Naive thymus-derived CD4-positive, alpha-beta T cell (primary cell): ENCODE measurements at regions not wholly inside any gene's neighbourhood (a gene's known extent, or its start where the extent isn't known, plus 50 kb on each side); places are given as distances from the start of the nearest gene placed in this dataset.
"Not testable (repeated sequence)": the region's sequence is repeated elsewhere in the genome, so short reads cannot be mapped to it uniquely, and the experiment has no call there.

Experiments used
- ATAC-seq: fragments of 150-1000 bp; cut with Tn5 transposase; 2 replicates; pipeline ENCODE4 v1.10.0; 2021; ENCODE audit warnings: mild to moderate bottlenecking, moderate library complexity
- CTCF ChIA-PET: fragments of 350-600 bp; sonication (Branson Sonifier 250); formaldehyde crosslinking; loops from one replicate; lab custom pipeline; 2021; ENCODE audit warnings: antibody characterized with exemption; lab: Charles Lee
- POLR2A ChIA-PET: fragments of 350-600 bp; sonication (Branson Sonifier 250); formaldehyde crosslinking; loops from one replicate; lab custom pipeline; 2021; ENCODE audit warnings: antibody characterized with exemption, inconsistent platforms; lab: Charles Lee
- DNase-seq, 9 donors: peaks; one replicate each; pipeline versions ENCODE4 v3.0.0 to v3.0.0-alpha.2; 2020 to 2022; ENCODE audit warnings: mixed read lengths in 1 of 9
- H3K27ac ChIP-seq: one replicate; pipeline ENCODE4 v1.7.0; 2013; ENCODE audit warnings: mild to moderate bottlenecking, low read depth, low read length, moderate library complexity
- H3K27me3 ChIP-seq, 2 donors: one replicate each; pipeline ENCODE4 v1.7.0; 2013; ENCODE audit warnings: low read length in 2 of 2, mild to moderate bottlenecking in 2 of 2, moderate library complexity in 2 of 2; ENCODE audit not compliant: control insufficient read depth in 2 of 2, insufficient read depth in 2 of 2
- H3K36me3 ChIP-seq, 3 experiments: 1 replicate in 2 of 3; 2 replicates in 1 of 3; pipeline ENCODE4 v1.7.0; 2013; ENCODE audit warnings: low read length in 3 of 3, mild to moderate bottlenecking in 3 of 3, moderate library complexity in 1 of 3; ENCODE audit not compliant: insufficient read depth in 3 of 3, control insufficient read depth in 2 of 3
- H3K4me1 ChIP-seq, 2 donors: one replicate each; pipeline ENCODE4 v1.7.0; 2013; ENCODE audit warnings: low read length in 2 of 2, mild to moderate bottlenecking in 2 of 2, moderate library complexity in 1 of 2; ENCODE audit not compliant: control insufficient read depth in 2 of 2, insufficient read depth in 2 of 2
- H3K4me3 ChIP-seq: 2 replicates; pipeline ENCODE4 v1.7.0; 2013; ENCODE audit warnings: mild to moderate bottlenecking, low read length
- H3K9me3 ChIP-seq, 3 experiments: 1 replicate in 2 of 3; 2 replicates in 1 of 3; pipeline ENCODE4 v1.7.0; 2013; ENCODE audit warnings: low read length in 3 of 3; ENCODE audit not compliant: control insufficient read depth in 2 of 3
- H3K27ac Mint-ChIP-seq, 9 donors: one replicate each; pipeline ENCODE4 v1.8.0; 2020 to 2022; ENCODE audit warnings: mixed read lengths in 9 of 9, mild to moderate bottlenecking in 8 of 9, moderate library complexity in 5 of 9, inconsistent platforms in 2 of 9
- H3K27me3 Mint-ChIP-seq, 5 donors: one replicate each; pipeline ENCODE4 v1.8.0; 2021 to 2022; ENCODE audit warnings: mixed read lengths in 5 of 5, mild to moderate bottlenecking in 1 of 5
- H3K36me3 Mint-ChIP-seq, 5 donors: one replicate each; pipeline ENCODE4 v1.8.0; 2020 to 2022; ENCODE audit warnings: mixed read lengths in 5 of 5, mild to moderate bottlenecking in 3 of 5, inconsistent platforms in 1 of 5
- H3K4me1 Mint-ChIP-seq, 7 donors: one replicate each; pipeline ENCODE4 v1.8.0; 2020 to 2022; ENCODE audit warnings: mixed read lengths in 7 of 7, mild to moderate bottlenecking in 3 of 7, inconsistent platforms in 1 of 7
- H3K4me3 Mint-ChIP-seq, 10 donors: one replicate each; pipeline ENCODE4 v1.8.0; 2020 to 2022; ENCODE audit warnings: mild to moderate bottlenecking in 10 of 10, mixed read lengths in 10 of 10, moderate library complexity in 6 of 10, inconsistent platforms in 2 of 10
- H3K9me3 Mint-ChIP-seq, 11 donors: one replicate each; pipeline ENCODE4 v1.8.0; 2020 to 2022; ENCODE audit warnings: mixed read lengths in 11 of 11, mild to moderate bottlenecking in 4 of 11, inconsistent platforms in 1 of 11, moderate library complexity in 1 of 11
- intact Hi-C, 2 donors: fragments of 100-400 bp; cut with micrococcal nuclease; formaldehyde crosslinking; loops; one replicate each; pipeline ENCODE4 v1.15.1; 2023

GRCh38 chrX:63218202-63218601, 132.9 kb downstream of the SPIN4 start:
- intact Hi-C loops, H3K4me1 Mint-ChIP-seq, H3K9me3 ChIP-seq, CTCF ChIA-PET, DNase-seq, H3K4me3 Mint-ChIP-seq, H3K9me3 Mint-ChIP-seq, H3K27ac ChIP-seq, H3K27me3 Mint-ChIP-seq, H3K4me3 ChIP-seq, H3K4me1 ChIP-seq, H3K36me3 Mint-ChIP-seq, POLR2A ChIA-PET, ATAC-seq, H3K27ac Mint-ChIP-seq, H3K36me3 ChIP-seq, H3K27me3 ChIP-seq: not testable (repeated sequence)

- H3K4me3 ChIP-seq, DNase-seq, H3K9me3 ChIP-seq, H3K36me3 Mint-ChIP-seq, H3K4me3 Mint-ChIP-seq, POLR2A ChIA-PET, H3K27ac ChIP-seq, H3K27me3 Mint-ChIP-seq, H3K4me1 ChIP-seq, H3K4me1 Mint-ChIP-seq, H3K9me3 Mint-ChIP-seq, ATAC-seq, intact Hi-C loops, H3K27ac Mint-ChIP-seq, H3K36me3 ChIP-seq, CTCF ChIA-PET, H3K27me3 ChIP-seq: not testable (repeated sequence)
Measured at GRCh38 chrX:63217549-63217948, 133.6 kb downstream of the SPIN4 start.

GRCh38 chrX:63209645-63210044, 141.5 kb downstream of the SPIN4 start:
- H3K4me3 ChIP-seq, POLR2A ChIA-PET, H3K27ac ChIP-seq, H3K4me1 ChIP-seq, DNase-seq, H3K36me3 Mint-ChIP-seq, H3K4me1 Mint-ChIP-seq, ATAC-seq, H3K9me3 ChIP-seq, intact Hi-C loops, CTCF ChIA-PET, H3K27ac Mint-ChIP-seq, H3K36me3 ChIP-seq, H3K4me3 Mint-ChIP-seq, H3K27me3 Mint-ChIP-seq, H3K27me3 ChIP-seq, H3K9me3 Mint-ChIP-seq: not testable (repeated sequence)

- H3K4me1 Mint-ChIP-seq, H3K36me3 Mint-ChIP-seq, H3K4me3 ChIP-seq, H3K4me3 Mint-ChIP-seq, H3K27ac ChIP-seq, ATAC-seq, H3K9me3 Mint-ChIP-seq, H3K36me3 ChIP-seq, H3K27me3 Mint-ChIP-seq, CTCF ChIA-PET, H3K27me3 ChIP-seq, POLR2A ChIA-PET, intact Hi-C loops, H3K27ac Mint-ChIP-seq, H3K4me1 ChIP-seq, DNase-seq, H3K9me3 ChIP-seq: not testable (repeated sequence)
Measured at GRCh38 chrX:63209128-63209527, 142.0 kb downstream of the SPIN4 start.

GRCh38 chrX:63204266-63205074, 146.7 kb downstream of the SPIN4 start:
- H3K36me3 Mint-ChIP-seq, ATAC-seq, intact Hi-C loops, H3K27ac Mint-ChIP-seq, H3K27ac ChIP-seq, H3K4me1 Mint-ChIP-seq, H3K9me3 ChIP-seq, DNase-seq, H3K4me1 ChIP-seq, CTCF ChIA-PET, H3K4me3 ChIP-seq, H3K4me3 Mint-ChIP-seq, H3K36me3 ChIP-seq, H3K9me3 Mint-ChIP-seq, H3K27me3 Mint-ChIP-seq, POLR2A ChIA-PET, H3K27me3 ChIP-seq: not testable (repeated sequence)

- H3K36me3 ChIP-seq, DNase-seq, H3K27ac ChIP-seq, H3K4me3 Mint-ChIP-seq, H3K9me3 ChIP-seq, H3K36me3 Mint-ChIP-seq, H3K27me3 ChIP-seq, H3K4me3 ChIP-seq, H3K27me3 Mint-ChIP-seq, H3K9me3 Mint-ChIP-seq, H3K4me1 Mint-ChIP-seq, ATAC-seq, H3K27ac Mint-ChIP-seq, CTCF ChIA-PET, H3K4me1 ChIP-seq, POLR2A ChIA-PET, intact Hi-C loops: not testable (repeated sequence)
Measured at GRCh38 chrX:63201987-63202386, 149.1 kb downstream of the SPIN4 start.

- H3K27me3 ChIP-seq, POLR2A ChIA-PET, H3K36me3 Mint-ChIP-seq, H3K4me3 ChIP-seq, H3K4me1 ChIP-seq, ATAC-seq, H3K9me3 Mint-ChIP-seq, H3K27ac Mint-ChIP-seq, H3K27me3 Mint-ChIP-seq, DNase-seq, H3K4me1 Mint-ChIP-seq, H3K4me3 Mint-ChIP-seq, intact Hi-C loops, CTCF ChIA-PET, H3K27ac ChIP-seq, H3K36me3 ChIP-seq, H3K9me3 ChIP-seq: not testable (repeated sequence)
Measured at GRCh38 chrX:63198693-63199092, 152.4 kb downstream of the SPIN4 start.
